ENCODE measurements at regions not wholly inside any gene's neighbourhood (a gene's known extent, or its start where the extent isn't known, plus 50 kb on each side); places are given as distances from the start of the nearest gene placed in this dataset.
A peak's percentile ranks its signal among the peaks of the same experiment; 100 is the strongest.

DNA sequence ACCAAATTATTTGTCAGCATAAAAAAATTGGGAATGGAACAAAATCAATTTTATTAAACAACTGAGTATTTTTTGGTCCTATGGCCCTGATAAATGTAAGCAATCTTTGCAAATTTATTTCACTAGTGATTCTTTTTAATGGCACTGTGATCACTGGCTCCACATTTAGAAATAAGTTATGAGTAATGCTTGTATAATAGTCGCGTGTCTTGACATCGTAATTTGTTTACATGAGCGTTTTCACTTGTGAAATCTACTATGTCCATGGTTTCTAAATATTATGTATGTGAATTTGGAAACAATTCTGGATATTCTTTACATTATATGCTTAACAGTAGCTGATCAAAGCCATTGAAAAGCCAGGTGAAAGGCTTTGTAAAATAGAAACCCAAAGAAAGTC lies 817.5 kb downstream of the EFNA5 start:
- H3K4me3 Mint-ChIP-seq, result no peak overlapping the region
- peaks cover 4% of the 10 kb centered on the region for H3K27me3 Mint-ChIP-seq (ENCODE audit: low read depth, poor library complexity)
- H3K27ac Mint-ChIP-seq, result no peak overlapping the region

GRCh38 chr5:106849266-106849665 lies 821.5 kb downstream of the EFNA5 start:
- Mint-ChIP-seq H3K4me1 (no peaks in the 10 kb centered on the region), H3K27me3 (ENCODE audit: low read depth, poor library complexity) (peaks cover 4% of the 10 kb centered on the region), H3K9me3 (no peaks in the 10 kb centered on the region), H3K4me3 (no peak overlapping the region), H3K36me3 (ENCODE audit: low read depth) (no peaks in the 10 kb centered on the region), H3K27ac (no peak overlapping the region)
- TF ChIP-seq CTCF (IDR thresholded peaks at IDR 0.05), result no peak
- DNase-seq, result no peak

More for the DNA sequence above, 817.5 kb downstream of the EFNA5 start:
- Mint-ChIP-seq H3K4me1 (no peaks in the 10 kb centered on the region), H3K9me3 (no peaks in the 10 kb centered on the region), H3K36me3 (ENCODE audit: low read depth) (no peaks in the 10 kb centered on the region)
- no peak for DNase-seq
- TF ChIP-seq CTCF (IDR thresholded peaks at IDR 0.05), result no peak

DNA sequence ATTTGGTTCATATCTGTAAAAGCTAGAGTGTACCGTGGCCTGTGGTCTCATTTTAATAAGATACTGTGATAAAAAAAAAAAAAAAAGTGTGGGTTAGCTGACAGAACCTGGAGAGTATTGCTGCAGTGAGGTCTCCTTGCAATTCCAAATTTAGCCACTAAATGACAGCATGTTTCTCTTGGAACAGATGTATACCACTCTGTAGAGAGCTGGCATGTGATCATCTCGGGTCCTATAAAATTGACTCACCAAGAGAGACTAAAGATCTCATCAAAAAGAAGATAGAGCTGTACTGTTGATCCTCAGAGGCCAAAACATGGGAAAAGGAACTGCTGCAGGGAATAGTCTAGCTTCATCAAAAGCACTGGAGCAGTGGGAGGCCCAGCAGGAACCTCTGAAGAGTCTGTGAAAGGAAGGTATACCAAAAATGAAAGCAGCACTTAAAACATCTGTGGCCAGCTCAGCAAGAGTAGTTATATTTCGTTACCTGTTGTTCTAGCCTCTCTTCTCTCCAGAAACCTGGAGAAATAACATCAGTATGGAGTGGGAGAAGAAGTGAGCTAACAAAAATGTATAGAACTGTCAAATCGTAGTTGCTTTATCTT lies 826.8 kb downstream of the EFNA5 start:
- peaks cover 16% of the 10 kb centered on the region for H3K9me3 Mint-ChIP-seq
- DNase-seq, result no peak
- no peaks in the 10 kb centered on the region for H3K4me1 Mint-ChIP-seq
- peak; percentile 22 for TF ChIP-seq CTCF (IDR thresholded peaks at IDR 0.05)
- no peaks in the 10 kb centered on the region for H3K36me3 Mint-ChIP-seq (ENCODE audit: low read depth)
- H3K27me3 Mint-ChIP-seq (ENCODE audit: low read depth, poor library complexity), result no peaks in the 10 kb centered on the region
- no peak overlapping the region for H3K27ac Mint-ChIP-seq
- H3K4me3 Mint-ChIP-seq, result no peak overlapping the region

GRCh38 chr5:106833517-106833916 lies 837.2 kb downstream of the EFNA5 start:
- Mint-ChIP-seq H3K27me3 (ENCODE audit: low read depth, poor library complexity) (no peaks in the 10 kb centered on the region), H3K9me3 (peaks cover 5% of the 10 kb centered on the region), H3K4me3 (no peak overlapping the region), H3K4me1 (no peaks in the 10 kb centered on the region), H3K27ac (no peak overlapping the region), H3K36me3 (ENCODE audit: low read depth) (no peaks in the 10 kb centered on the region)
- TF ChIP-seq CTCF (IDR thresholded peaks at IDR 0.05), result no peak
- DNase-seq, result no peak

- H3K27me3 Mint-ChIP-seq (ENCODE audit: low read depth, poor library complexity), result peaks cover 5% of the 10 kb centered on the region
- no peaks in the 10 kb centered on the region for H3K4me1 Mint-ChIP-seq
- TF ChIP-seq CTCF (IDR thresholded peaks at IDR 0.05), result no peak
- no peak overlapping the region for H3K4me3 Mint-ChIP-seq
- DNase-seq, result no peak
- no peaks in the 10 kb centered on the region for H3K9me3 Mint-ChIP-seq
- no peak overlapping the region for H3K27ac Mint-ChIP-seq
- no peaks in the 10 kb centered on the region for H3K36me3 Mint-ChIP-seq (ENCODE audit: low read depth)
Measured at GRCh38 chr5:106827061-106827460, 843.7 kb downstream of the EFNA5 start.

GRCh38 chr5:106825374-106825773 lies 845.4 kb downstream of the EFNA5 start:
- peaks cover 5% of the 10 kb centered on the region for H3K27me3 Mint-ChIP-seq (ENCODE audit: low read depth, poor library complexity)
- H3K27ac Mint-ChIP-seq, result no peak overlapping the region
- no peak overlapping the region for H3K4me3 Mint-ChIP-seq
- no peaks in the 10 kb centered on the region for H3K36me3 Mint-ChIP-seq (ENCODE audit: low read depth)
- no peaks in the 10 kb centered on the region for H3K4me1 Mint-ChIP-seq
- no peaks in the 10 kb centered on the region for H3K9me3 Mint-ChIP-seq
- no peak for DNase-seq
- no peak for TF ChIP-seq CTCF (IDR thresholded peaks at IDR 0.05)

All from nephron progenitor cell (in vitro differentiated cells).